K562 (cell line): ENCODE measurements at regions not wholly inside any gene's neighbourhood (a gene's known extent, or its start where the extent isn't known, plus 50 kb on each side); places are given as distances from the start of the nearest gene placed in this dataset.

ENCODE experiments used
- MTA2 ChIP-seq: fragments of 450-650 bp; IDR thresholded peaks from 2 replicates; pipeline ENCODE4 v1.6.1; 2016; ENCODE audit warnings: low read depth
- STAT5A ChIP-seq: IDR thresholded peaks from 2 replicates; pipeline ENCODE4 v1.6.1; 2012; ENCODE audit warnings: low read length, inconsistent platforms, borderline replicate concordance
- ZFP30 ChIP-seq: fragments of 250-450 bp; sonication (Bioruptor Pico); IDR thresholded peaks from 2 replicates; pipeline ENCODE4 v1.8.0; 2022; ENCODE audit warnings: moderate library complexity, mild to moderate bottlenecking, inconsistent platforms, borderline replicate concordance
- TF ChIP-seq, protein P1 (sequence below), 2 experiments: fragments of 450-650 bp in 1 of 2; IDR thresholded peaks; 2 replicates each; pipeline ENCODE4 v1.6.1; 2011 to 2017; ENCODE audit warnings: low read depth in 2 of 2, antibody characterized with exemption in 1 of 2, borderline replicate concordance in 1 of 2, low read length in 1 of 2, mild to moderate bottlenecking in 1 of 2, mixed read lengths in 1 of 2; ENCODE audit not compliant: control insufficient read depth in 1 of 2
- TF ChIP-seq, protein P2 (sequence below): fragments of 250-450 bp; sonication (Bioruptor Pico); IDR thresholded peaks from 2 replicates; pipeline ENCODE4 v1.8.0; 2021; ENCODE audit warnings: borderline replicate concordance, mild to moderate bottlenecking, moderate library complexity; ENCODE audit not compliant: poor library complexity, severe bottlenecking
- TF ChIP-seq, protein P3 (sequence below): fragments of 250-450 bp; sonication (Bioruptor Pico); IDR thresholded peaks from 2 replicates; pipeline ENCODE4 v1.5.0; 2021

DNA sequence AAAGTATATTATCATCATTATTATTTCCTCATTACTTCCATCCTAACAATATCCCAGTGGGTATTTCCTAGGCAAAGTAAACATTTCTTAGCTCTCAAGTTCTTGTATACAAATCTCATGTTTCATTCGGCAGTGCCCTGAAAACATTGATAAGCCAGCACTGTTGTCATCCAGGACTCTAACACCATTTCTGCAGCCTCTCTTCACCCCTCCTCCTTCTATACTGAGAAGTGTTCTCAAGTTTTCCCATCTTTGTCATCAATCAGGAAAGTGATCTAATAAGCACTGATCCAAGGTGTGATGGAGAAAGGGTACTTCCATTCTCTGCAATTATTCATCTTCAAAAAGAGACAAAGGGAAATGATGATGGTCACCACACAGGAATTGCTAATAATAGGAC is 168.4 kb upstream of the CCDC54 start (continued):
- TF ChIP-seq, protein P1, sequence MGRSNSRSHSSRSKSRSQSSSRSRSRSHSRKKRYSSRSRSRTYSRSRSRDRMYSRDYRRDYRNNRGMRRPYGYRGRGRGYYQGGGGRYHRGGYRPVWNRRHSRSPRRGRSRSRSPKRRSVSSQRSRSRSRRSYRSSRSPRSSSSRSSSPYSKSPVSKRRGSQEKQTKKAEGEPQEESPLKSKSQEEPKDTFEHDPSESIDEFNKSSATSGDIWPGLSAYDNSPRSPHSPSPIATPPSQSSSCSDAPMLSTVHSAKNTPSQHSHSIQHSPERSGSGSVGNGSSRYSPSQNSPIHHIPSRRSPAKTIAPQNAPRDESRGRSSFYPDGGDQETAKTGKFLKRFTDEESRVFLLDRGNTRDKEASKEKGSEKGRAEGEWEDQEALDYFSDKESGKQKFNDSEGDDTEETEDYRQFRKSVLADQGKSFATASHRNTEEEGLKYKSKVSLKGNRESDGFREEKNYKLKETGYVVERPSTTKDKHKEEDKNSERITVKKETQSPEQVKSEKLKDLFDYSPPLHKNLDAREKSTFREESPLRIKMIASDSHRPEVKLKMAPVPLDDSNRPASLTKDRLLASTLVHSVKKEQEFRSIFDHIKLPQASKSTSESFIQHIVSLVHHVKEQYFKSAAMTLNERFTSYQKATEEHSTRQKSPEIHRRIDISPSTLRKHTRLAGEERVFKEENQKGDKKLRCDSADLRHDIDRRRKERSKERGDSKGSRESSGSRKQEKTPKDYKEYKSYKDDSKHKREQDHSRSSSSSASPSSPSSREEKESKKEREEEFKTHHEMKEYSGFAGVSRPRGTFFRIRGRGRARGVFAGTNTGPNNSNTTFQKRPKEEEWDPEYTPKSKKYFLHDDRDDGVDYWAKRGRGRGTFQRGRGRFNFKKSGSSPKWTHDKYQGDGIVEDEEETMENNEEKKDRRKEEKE (IDR thresholded peaks at IDR 0.05; ENCODE audit: borderline replicate concordance in 1 of 2, control insufficient read depth in 1 of 2, low read depth in 2 of 2, low read length in 1 of 2), result no peak
- TF ChIP-seq ZFP30 (CRISPR knock-in tag) (no peak), STAT5A (no peak), MTA2 (no peak)
- TF ChIP-seq, protein P2, sequence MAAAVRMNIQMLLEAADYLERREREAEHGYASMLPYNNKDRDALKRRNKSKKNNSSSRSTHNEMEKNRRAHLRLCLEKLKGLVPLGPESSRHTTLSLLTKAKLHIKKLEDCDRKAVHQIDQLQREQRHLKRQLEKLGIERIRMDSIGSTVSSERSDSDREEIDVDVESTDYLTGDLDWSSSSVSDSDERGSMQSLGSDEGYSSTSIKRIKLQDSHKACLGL (CRISPR knock-in tag), result no peak
- TF ChIP-seq, protein P3, sequence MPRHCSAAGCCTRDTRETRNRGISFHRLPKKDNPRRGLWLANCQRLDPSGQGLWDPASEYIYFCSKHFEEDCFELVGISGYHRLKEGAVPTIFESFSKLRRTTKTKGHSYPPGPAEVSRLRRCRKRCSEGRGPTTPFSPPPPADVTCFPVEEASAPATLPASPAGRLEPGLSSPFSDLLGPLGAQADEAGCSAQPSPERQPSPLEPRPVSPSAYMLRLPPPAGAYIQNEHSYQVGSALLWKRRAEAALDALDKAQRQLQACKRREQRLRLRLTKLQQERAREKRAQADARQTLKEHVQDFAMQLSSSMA (CRISPR knock-in tag), result no peak
